GM19240 (cell line): ENCODE measurements at regions not wholly inside any gene's neighbourhood (a gene's known extent, or its start where the extent isn't known, plus 50 kb on each side); places are given as distances from the start of the nearest gene placed in this dataset.
"Not testable (repeated sequence)": the region's sequence is repeated elsewhere in the genome, so short reads cannot be mapped to it uniquely, and the experiment has no call there.

ENCODE experiments used
- DNase-seq: peaks from one replicate; pipeline ENCODE4 v3.0.0; 2011; ENCODE audit warnings: low spot score; ENCODE audit not compliant: insufficient read length

DNA sequence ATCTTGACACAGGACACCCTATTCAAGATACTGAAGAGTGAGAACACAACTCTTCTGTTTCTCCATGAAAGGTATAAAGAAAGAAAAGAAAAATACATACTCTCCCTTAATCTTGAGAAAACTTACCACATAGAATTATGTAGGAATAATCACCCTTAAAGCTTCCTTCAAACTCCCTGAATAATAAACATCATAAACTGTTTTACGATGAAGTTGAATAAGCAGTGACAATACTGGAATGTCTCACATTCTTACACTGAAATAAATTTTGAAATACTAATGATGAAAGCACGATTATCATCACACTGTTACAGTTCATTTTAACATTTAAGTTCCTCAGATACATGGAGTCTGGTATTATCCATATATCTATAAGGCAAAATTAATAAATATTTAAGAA is 306.2 kb downstream of the IPMK start:
- no peak for DNase-seq

DNA sequence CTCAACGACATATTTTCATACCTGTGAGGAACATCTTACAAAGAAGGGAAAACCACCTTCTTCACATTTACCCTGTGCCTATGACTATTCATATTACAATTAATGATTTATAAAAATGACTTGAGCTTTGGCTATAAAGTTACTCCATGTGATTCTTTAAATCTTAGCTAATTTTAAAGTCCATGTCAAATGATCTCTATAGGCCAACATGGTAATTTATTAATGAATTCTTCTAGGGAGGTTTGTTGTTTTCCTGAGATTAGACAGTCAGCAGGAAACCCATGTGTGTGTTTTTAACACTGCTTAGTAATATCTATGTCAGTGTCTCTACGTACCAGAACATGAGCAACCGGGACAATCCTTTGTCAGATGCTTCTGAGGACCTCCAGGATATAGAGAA is 307.3 kb downstream of the IPMK start:
- no peak for DNase-seq

DNA sequence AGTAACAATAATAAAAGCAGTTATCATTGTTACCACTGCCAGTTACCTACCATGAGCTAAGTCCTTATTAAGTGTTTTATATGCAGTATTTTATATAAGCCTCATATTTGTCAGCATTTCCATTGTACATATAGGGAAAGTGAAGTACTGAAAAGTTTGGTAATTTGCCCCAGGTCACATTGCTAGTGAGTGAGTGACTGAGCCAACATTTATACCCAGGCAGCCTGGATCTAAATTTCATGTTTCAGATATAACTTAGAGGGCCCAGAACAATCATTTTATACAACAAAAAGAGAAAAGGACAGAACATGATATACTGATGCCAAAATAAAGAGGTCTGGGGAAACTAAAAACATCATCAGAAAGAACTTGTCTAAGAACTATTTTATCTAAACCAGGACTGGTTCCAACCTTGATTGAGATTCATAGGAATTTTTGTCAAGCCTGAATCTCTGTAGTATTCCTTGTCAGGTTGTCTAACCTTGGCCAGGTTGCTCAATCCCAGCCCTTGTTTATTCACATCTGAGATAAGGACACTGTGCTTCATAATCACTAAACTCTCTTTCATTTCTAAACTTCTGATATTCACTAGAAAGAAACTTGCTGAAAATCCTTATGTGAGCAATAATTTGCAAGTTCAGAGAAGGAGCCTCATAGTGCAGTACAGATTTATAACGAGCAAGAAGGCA is 308.2 kb downstream of the IPMK start:
- no peak for DNase-seq

DNA sequence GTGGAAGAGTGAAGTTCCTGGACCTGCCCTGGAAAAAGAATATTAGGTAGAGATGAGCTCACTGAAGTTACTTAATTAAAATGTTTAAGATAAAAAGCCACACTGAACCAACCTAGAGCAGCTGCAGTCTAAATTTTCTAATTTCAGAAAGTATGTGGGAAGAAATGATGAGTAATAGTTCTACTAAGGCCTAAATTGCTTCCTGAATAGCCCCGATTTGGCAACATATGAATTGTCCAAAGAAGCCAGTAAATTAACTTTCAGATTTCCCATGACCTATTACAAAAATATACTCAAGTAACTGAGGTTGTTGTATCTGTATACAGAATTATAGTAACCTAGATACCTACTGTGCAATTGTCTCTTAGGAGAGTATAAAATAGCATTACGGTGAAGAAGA is 312.6 kb downstream of the IPMK start:
- DNase-seq = no peak

DNA sequence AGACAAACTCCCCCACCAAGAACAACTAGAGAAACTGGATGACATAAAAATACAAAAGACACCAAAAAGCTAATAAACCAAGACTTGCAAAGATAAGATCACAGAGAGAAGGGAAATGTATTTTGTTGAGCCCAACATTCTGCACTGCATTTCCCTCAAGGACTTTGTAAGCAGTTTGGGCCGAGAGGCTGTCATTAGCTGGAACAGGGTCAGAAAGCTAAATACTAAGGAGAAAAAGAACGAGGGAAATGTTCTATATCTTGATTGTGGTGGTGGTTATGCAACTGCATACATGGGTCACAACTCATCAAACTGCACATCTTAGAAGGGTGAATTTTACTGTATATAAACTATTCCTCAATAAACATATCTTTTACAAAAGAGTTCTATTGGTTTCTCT is 315.0 kb downstream of the IPMK start:
- DNase-seq = no peak

DNA sequence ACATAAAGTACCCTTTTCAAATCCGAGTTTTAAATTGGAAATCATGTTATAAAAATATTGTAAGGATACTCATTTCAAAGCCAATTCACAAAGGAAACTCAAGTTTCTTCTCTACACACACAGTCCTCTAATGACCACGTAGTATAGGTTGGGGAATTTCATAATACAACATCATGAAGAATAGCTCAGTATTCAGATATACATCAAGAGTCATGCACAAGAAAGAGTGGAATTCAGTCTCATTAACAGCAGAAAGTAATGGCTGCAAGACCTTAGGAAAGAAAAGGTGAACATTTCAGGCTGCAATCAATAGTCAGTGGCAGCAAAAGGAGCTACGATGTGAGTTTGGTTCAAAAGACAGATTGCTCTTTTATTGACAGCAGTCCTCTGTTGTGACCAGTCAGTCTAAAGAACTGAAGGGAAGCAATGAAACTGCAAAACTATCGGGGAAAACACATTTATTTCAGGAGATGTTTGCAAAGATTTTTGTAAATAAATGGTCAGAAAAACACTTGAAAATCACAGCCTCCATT is 317.2 kb downstream of the IPMK start:
- no peak for DNase-seq

DNA sequence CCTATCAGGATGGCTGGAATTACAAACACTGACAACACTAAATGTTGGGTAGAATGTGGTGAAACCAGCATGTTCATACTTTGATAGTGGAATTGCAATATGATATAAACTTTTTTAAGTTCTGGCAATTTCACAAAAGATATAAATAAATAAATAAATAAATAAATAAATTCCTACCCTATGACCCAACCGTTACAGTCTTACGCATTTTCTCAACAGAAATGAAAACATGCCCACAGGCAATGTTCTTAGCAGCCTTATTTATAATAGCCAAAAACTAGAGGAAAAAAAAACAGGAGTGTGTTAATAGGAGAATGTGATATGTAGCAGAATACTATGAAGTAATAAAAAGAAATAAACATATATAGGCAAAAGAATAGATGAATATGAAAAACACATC is 318.9 kb downstream of the IPMK start:
- DNase-seq = no peak

DNA sequence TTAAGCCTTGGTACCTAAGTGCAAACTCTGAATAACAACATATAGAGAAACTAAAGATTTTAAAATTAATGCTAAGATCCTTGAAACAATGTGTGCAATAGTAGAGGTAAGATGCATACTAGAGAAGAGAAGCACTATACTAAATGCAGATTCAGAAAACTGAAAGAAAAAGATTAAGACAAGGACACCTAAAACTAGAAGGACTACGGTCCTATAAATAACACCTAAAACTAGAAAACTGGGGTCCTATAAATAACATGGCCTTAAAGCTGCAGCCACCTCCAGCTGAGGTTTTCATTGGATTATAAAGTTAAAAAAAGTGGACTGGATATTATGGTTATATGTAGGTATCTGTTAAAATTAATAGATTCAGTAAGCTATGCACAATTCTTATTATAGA is 320.9 kb downstream of the IPMK start:
- DNase-seq = no peak

DNA sequence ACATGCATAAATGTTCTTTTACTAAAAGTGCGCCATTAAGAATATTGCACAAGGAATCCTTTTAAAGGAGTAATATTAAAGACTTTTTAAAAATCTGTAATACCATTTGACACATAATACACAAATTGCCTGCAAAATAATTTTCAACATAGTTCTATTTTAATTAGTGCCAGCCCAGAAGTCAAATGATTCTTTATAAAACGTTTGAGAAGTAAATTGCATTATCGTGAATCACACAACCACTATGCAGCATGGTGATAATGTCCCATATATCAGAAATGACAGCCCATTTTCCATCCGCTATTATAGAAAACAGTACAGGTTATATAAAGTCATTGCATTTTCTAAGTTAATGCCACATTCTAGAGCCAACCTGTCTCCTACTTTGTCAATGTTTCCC is 324.0 kb downstream of the IPMK start:
- DNase-seq = no peak

DNA sequence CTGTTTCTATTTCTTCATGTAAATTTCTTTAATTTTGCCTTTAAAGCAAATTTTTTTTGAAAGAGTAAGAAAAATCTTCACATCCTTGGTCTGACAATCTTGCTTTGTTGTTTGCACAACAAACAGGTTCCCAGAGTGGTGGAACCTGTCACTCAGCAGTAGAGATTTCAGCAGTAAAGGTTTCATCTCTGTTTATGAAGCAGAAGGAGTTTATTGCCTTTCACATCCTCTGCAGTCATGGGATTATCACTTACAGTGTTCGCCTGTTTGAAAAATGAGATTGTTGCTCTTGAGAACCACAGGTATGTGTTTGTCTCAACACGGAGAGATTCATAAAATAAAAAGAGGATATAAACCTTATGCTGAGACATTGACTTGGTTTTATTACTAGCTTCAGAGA is 342.6 kb downstream of the IPMK start:
- no peak for DNase-seq

DNA sequence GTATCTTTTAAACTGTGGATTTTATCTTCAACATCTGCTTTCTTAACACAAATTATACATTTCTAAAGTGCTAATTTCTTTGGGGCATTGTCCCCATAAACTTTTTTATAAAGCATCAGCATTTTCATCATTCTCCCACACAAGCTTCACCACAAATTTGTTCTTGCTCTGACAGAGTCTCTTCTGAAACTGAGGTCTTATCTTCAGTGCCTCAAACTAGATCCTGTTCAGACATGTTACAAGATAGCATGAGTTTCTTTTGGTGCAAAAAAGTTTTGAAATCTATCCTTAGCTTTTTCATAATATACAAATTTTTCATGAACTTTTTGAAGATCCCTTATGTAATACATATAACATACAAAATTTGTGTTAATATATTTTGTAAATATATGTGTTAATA is 346.6 kb downstream of the IPMK start:
- DNase-seq = no peak

DNA sequence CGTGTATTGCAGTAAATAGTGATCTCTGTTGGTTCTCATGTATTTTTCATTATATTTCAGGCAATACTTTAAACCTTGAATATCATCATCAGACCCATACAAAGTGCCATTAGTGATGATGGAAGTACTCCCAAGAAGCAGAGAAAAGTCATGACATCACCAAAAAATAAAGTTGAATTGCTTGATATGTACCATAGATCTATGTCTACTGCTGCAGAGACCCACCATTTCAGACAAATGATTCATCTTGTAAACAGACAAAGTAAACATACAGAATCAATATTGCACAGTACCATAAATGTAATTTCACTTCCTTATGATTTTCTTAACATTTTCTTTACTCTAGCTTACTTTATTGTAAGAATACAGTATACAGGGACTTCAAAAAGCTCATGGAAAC is 347.8 kb downstream of the IPMK start:
- DNase-seq = no peak

DNA sequence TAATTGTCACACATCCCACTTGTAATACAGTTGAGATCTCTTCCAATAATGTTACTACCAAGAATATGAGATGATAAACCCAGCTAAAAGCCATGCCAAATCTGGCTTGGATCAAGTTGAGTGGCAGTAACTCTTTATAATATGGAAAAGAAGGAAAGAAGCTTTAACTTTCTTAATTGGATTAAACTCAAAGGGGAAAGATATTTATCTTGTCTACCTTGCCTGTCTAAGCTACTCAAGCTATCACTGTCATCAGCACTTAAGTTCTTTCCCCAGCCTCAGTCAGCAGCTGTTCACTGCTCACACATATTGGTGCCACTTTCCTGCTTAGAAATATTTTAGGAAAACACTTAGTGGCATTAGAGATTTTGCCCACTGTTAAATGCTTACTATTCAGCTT is 350.7 kb downstream of the IPMK start:
- DNase-seq = no peak

DNA sequence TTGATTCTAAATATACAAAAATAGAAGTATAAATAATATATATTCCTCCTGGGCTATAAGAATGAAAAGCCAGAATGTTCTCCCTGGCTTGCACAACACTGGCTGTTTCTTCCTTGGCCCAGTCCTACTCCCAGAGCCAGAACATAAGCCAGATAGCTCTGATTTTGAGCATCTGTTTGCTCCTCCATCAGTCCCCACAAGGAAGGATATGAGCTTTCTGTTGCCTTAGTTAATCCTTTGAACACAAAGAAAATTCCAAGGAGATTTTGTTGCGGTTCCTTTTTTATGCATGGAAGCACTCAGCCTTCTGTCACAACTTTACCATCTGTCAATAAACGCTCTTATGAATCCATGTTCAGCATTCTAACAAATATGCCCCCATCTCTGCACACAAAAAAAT is 361.8 kb downstream of the IPMK start:
- no peak for DNase-seq

DNA sequence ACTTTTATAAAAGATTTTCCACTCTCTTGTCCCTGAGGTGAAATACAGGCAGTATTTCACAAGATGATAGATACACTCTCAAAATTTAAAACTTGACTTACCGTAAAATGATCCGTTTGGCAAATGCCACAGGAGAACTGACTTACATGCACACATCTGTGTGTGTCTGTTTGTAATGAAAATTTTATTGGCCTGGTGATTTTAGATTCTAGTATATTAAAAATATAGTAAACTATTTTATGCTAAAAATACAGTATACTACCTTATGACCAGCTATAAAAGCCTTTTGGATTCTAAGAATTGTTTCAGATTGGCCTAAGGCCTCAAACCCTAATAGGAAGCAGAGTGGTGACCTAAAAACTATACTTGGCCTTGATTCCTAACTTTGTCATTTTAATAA is 362.7 kb downstream of the IPMK start:
- DNase-seq = no peak

DNA sequence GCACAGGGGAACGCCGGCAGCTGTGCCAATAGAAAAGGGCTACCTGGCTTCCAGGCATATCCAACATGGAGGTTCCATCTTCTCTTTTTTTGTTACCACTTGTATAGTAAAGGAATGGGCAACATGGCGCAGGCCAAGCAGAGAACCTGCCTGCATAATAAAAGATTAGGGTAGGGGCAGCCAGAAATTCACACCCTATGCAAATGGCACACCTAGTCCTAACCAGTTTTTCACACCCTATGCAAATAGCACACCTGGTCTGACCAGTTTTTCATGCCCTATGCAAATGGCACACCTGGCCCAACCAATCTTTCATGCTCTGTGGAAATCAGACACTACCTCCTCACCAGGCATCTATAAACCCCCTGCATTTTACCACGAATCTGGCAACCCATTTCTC is 369.5 kb downstream of the IPMK start:
- no peak for DNase-seq

DNA sequence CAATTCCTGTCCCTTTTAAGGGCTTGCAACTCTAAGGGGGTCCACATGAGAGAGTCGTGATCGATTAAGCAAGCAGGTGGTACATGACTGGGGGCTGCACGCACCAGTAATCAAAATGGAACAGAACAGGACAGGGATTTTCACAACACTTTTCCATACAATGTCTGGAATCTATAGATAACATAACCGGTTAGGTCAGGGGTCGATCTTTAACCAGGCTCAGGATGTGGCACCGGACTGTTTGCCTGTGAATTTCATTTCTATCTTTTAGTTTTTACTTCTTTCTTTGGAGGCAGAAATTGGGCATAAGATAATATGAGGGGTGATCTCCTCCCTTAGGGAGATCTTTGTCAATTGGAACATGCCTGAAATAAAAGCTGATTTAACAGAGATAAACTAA is 370.1 kb downstream of the IPMK start:
- no peak for DNase-seq

DNA sequence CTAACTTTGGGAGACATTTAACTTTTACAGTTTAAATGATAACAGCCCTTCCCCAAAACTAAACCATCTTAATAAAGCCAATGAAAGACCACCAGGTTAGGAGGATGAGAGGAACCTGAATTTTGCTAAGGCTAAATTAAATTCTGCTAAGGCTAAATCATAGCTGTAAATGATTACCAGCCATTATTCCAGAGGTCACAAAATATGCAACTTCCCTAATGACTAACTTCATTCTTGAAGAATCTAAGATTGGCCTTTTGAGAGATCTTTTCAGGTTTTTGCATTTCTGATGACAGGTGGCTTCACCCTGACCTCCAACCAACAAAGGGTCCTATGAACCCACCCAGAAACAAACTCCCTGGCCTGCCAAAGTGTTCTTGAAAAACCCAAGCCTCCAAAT is 373.3 kb downstream of the IPMK start:
- no peak for DNase-seq

DNA sequence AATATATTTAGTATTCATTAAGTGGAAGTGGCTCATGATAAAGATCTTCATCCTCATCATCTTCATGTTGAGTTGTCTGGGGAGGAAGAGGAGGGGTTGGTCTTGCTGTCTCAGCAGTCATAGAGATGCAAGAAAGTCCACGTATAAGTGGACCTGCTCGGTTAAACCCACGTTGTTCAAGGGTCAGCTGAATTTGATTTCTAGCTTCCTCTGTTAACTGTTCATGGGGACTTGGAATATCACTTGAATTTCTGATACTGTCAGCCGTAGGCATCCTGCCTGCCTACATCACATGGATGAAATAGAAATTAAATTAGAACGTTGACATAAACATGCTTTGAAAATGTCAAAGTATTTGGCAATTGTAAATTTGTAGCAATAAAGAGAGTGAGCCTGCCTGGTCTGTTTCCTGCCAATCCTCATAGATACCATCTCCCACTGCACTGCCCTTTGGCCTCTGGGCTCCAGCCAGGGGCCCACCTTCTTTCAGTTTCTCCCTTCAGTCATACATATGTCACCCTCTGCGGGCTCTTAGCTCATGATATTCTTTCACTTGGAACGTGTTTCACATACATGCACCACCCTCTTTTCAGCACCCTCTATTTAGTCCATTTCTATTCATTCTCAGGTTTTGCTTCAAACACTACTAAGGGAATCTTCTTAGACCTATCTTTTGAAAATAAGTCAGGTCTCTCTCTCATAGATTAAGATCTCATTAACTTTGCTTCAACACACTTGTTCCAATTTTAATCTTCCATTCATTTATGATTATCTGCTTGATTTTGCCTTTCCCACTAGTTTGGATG is 376.3 kb downstream of the IPMK start:
- no peak for DNase-seq

DNA sequence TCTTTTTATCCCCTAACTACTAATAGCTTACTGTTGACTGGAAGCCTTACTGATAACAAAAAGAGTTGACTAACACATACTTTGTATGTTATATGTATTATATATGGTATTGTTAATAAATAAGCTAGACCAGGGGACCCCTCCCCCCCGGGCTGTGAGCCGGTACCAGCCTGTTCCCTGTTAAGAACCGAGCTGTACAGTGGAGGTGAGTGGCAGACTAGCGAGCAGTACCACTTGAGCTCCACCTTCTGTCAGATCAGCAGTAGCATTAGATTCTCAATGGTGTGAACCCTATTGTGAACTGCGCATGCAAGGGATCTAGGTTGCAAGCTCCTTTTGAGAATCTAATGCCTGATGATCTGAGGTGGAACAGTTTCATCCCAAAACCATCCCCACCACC is 377.0 kb downstream of the IPMK start:
- no peak for DNase-seq

DNA sequence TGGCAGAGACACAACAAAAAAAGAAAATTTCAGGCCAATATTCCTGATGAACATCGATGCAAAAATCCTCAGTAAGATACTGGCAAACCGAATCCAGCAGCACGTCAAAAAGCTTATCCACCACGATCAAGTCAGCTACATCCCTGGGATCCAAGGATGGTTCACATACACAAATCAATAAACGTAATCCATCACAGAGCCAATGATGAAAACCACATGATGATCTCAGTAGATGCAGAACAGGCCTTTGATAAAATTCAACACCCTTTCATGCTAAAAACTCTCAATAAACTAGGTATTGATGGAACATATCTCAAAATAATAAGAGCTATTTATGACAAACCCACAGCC is 382.1 kb downstream of the IPMK start:
- DNase-seq = not testable (repeated sequence)

DNA sequence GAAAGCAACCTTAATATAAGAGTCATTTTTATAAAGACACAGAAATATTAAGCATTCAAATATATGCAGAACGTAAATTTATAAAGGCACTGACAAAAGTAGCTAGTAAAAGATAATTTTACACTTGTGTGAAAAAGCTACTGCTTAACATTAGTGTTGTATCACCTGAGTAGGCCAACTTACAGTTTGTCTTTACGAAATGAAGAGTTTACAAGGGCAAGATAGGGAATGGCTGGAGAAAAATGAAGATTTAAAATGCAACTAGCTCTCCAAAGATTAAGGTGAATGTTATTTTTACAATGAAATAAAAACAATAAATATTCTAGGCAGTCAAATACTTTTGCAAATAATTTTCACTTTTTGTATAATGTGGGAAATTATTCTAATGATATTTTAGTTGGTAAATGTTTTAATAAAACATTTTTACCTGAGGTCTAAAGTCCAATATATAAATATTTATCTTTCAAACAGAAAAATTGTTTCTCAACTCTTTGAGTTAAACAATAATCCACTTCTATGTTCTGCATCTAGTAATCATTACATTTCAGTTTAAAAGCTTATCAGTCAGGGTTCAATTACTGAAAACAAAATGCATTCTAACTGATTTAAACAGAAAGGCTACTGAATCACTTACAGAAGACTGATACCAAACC is 382.6 kb downstream of the IPMK start:
- no peak for DNase-seq

DNA sequence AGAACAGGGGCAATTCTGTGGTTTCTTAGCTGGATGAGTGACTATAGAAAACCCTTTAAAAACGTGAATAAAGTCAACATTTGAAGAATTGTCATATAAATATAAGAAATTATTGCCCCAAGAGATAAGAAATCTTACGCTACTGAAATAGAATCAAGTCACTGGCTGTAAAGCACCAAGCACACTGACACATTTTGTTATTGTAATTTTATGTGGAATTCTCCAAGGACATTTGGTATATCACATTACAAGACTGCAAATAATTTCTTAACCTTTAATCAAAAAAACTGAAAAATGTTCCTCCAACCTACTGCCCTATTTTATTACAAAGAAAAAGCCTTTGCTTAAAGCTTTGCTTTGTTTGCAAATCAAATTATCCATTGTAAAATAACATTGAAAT is 383.3 kb downstream of the IPMK start:
- DNase-seq = no peak
